Caco-2 (cell line): ENCODE measurements at regions not wholly inside any gene's neighbourhood (a gene's known extent, or its start where the extent isn't known, plus 50 kb on each side); places are given as distances from the start of the nearest gene placed in this dataset.

Experiments
- BruUV-seq: library from RNA; stranded (reverse); fragments of 400-500 nt; replicated peaks from 2 replicates; lab custom pipeline; 2021; lab: Mats Ljungman, UMichigan
- CTCF ChIA-PET: fragments of 300-600 bp; sonication (Branson Sonifier 250); formaldehyde crosslinking; loops from one replicate; lab custom pipeline; 2022; ENCODE audit warnings: antibody characterized with exemption; lab: Charles Lee
- POLR2A ChIA-PET: fragments of 300-600 bp; sonication (Branson Sonifier 250); formaldehyde crosslinking; loops from one replicate; lab custom pipeline; 2022; ENCODE audit warnings: antibody characterized with exemption; lab: Charles Lee
- DNase-seq, 2 experiments: peaks; one replicate each; pipeline versions ENCODE4 v3.0.0 to v3.0.0-alpha.2; 2020 to 2022
- H3K27me3 ChIP-seq: replicated peaks from 2 replicates; pipeline ENCODE4 v1.6.0; 2011; ENCODE audit warnings: low read length; ENCODE audit not compliant: control insufficient read depth, insufficient read depth
- H3K36me3 ChIP-seq: 2 replicates; pipeline ENCODE4 v1.5.1; 2011; ENCODE audit warnings: low read length; ENCODE audit not compliant: control insufficient read depth, insufficient read depth
- H3K4me1 ChIP-seq: fragments of 250-450 bp; sonication (Bioruptor Pico); 2 replicates; pipeline ENCODE4 v1.5.1; 2020; ENCODE audit warnings: mild to moderate bottlenecking
- H3K4me3 ChIP-seq: 2 replicates; pipeline ENCODE4 v1.5.1; 2011; ENCODE audit warnings: low read depth, mild to moderate bottlenecking, control low read depth, low read length
- H3K9me3 ChIP-seq: fragments of 250-450 bp; sonication (Bioruptor Pico); 2 replicates; pipeline ENCODE4 v1.5.1; 2020; ENCODE audit warnings: mild to moderate bottlenecking, moderate library complexity
- H3K27ac Mint-ChIP-seq: one replicate; pipeline ENCODE4 v1.8.0; 2022; ENCODE audit warnings: mixed read lengths; ENCODE audit not compliant: unreplicated experiment
- H3K27me3 Mint-ChIP-seq: one replicate; pipeline ENCODE4 v1.8.0; 2022; ENCODE audit warnings: mixed read lengths; ENCODE audit not compliant: insufficient read depth, unreplicated experiment
- H3K36me3 Mint-ChIP-seq: one replicate; pipeline ENCODE4 v1.8.0; 2022; ENCODE audit warnings: mild to moderate bottlenecking, mixed read lengths; ENCODE audit not compliant: insufficient read depth, unreplicated experiment
- H3K4me1 Mint-ChIP-seq: one replicate; pipeline ENCODE4 v1.8.0; 2022; ENCODE audit warnings: low read depth, mixed read lengths; ENCODE audit not compliant: unreplicated experiment
- H3K4me3 Mint-ChIP-seq: one replicate; pipeline ENCODE4 v1.8.0; 2022; ENCODE audit warnings: mild to moderate bottlenecking, moderate library complexity, mixed read lengths; ENCODE audit not compliant: unreplicated experiment
- H3K9me3 Mint-ChIP-seq: one replicate; pipeline ENCODE4 v1.8.0; 2022; ENCODE audit warnings: mixed read lengths; ENCODE audit not compliant: unreplicated experiment
- intact Hi-C: fragments of 100-400 bp; cut with micrococcal nuclease; formaldehyde crosslinking; loops from one replicate; pipeline ENCODE4 v1.10.0; 2022; ENCODE audit not compliant: unreplicated experiment
- TF ChIP-seq, protein P1 (sequence below), 2 experiments: fragments of 200-600 bp in 1 of 2; IDR thresholded peaks; 1 replicate in 1 of 2; 2 replicates in 1 of 2; pipeline versions ENCODE4 v1.5.1 to v1.8.0; 2011 to 2022; ENCODE audit warnings: antibody characterized with exemption in 1 of 2, control low read depth in 1 of 2, inconsistent platforms in 1 of 2, low read depth in 1 of 2, low read length in 1 of 2, mild to moderate bottlenecking in 1 of 2, moderate library complexity in 1 of 2; ENCODE audit not compliant: insufficient read depth in 1 of 2, severe bottlenecking in 1 of 2, unreplicated experiment in 1 of 2

DNA sequence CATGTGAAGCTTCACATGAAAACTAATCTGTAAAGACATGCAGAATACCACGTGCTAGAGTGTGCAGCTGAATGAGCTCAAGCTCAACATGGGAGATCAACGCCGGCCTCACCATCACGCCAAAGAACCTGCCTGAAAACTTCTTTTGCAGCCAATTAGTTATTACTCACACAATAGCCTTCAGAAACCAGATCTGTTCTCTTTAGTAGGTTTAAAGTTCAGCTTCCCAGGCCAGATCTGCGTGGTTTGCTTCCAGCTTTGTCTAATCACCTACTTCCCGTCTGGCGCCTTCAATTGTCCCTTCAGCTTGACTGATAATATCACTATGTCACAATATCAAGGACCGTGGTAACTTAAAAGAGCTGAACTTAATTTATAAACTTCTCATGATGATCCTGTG is 68.0 kb upstream of the ZNF236 start:
- no peak for DNase-seq
- CTCF ChIA-PET: no interaction called here
- no peak overlapping the region for H3K27ac Mint-ChIP-seq
- no peak overlapping the region for H3K4me3 Mint-ChIP-seq
- no peaks in the 10 kb centered on the region for H3K36me3 Mint-ChIP-seq
- Histone ChIP-seq H3K27me3 (no peaks in the 10 kb centered on the region), H3K9me3 (no peaks in the 10 kb centered on the region), H3K36me3 (no peaks in the 10 kb centered on the region), H3K4me1 (no peaks in the 10 kb centered on the region), H3K4me3 (no peak overlapping the region)
- no TSS peak for BruUV-seq
- POLR2A ChIA-PET: no interaction called here
- no peaks in the 10 kb centered on the region for H3K4me1 Mint-ChIP-seq
- no peaks in the 10 kb centered on the region for H3K27me3 Mint-ChIP-seq
- intact Hi-C loops: no loop called here
- peaks cover 3% of the 10 kb centered on the region for H3K9me3 Mint-ChIP-seq
- TF ChIP-seq, protein P1, sequence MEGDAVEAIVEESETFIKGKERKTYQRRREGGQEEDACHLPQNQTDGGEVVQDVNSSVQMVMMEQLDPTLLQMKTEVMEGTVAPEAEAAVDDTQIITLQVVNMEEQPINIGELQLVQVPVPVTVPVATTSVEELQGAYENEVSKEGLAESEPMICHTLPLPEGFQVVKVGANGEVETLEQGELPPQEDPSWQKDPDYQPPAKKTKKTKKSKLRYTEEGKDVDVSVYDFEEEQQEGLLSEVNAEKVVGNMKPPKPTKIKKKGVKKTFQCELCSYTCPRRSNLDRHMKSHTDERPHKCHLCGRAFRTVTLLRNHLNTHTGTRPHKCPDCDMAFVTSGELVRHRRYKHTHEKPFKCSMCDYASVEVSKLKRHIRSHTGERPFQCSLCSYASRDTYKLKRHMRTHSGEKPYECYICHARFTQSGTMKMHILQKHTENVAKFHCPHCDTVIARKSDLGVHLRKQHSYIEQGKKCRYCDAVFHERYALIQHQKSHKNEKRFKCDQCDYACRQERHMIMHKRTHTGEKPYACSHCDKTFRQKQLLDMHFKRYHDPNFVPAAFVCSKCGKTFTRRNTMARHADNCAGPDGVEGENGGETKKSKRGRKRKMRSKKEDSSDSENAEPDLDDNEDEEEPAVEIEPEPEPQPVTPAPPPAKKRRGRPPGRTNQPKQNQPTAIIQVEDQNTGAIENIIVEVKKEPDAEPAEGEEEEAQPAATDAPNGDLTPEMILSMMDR (IDR thresholded peaks at IDR 0.05; ENCODE audit: insufficient read depth in 1 of 2, low read depth in 1 of 2, low read length in 1 of 2, severe bottlenecking in 1 of 2, unreplicated experiment in 1 of 2): no peak

DNA sequence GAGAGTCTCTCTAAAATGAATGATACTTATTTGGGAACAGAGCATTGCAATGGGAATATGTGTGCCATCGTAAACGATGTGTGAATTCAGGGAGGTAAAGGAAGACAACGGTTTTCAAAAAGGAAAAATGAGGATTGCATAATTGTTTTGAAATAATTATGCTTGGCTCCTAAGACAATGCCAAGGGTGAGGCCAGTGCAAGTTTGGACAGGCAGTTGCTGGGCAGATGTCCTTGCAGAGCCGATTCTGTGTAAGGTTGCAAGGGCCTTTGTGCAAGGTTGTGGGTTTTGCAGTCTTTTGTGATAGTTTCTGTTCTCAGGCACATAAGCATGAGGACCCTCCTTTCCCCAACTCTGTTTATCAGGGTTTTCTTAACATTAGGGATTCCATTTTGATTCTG is 70.0 kb upstream of the ZNF236 start:
- no peaks in the 10 kb centered on the region for H3K27me3 ChIP-seq
- Mint-ChIP-seq H3K27ac (no peak overlapping the region), H3K4me3 (no peak overlapping the region), H3K9me3 (peaks cover 9% of the 10 kb centered on the region), H3K27me3 (no peaks in the 10 kb centered on the region), H3K4me1 (no peaks in the 10 kb centered on the region), H3K36me3 (no peaks in the 10 kb centered on the region)
- intact Hi-C loops: no loop called here
- H3K9me3 ChIP-seq: no peaks in the 10 kb centered on the region
- H3K36me3 ChIP-seq: no peaks in the 10 kb centered on the region
- no peaks in the 10 kb centered on the region for H3K4me1 ChIP-seq
- ChIA-PET POLR2A (no interaction called here), CTCF (no interaction called here)
- DNase-seq: no peak
- no peak overlapping the region for H3K4me3 ChIP-seq
- BruUV-seq: no TSS peak
- TF ChIP-seq, protein P1 (IDR thresholded peaks at IDR 0.05; ENCODE audit: insufficient read depth in 1 of 2, low read depth in 1 of 2, low read length in 1 of 2, severe bottlenecking in 1 of 2, unreplicated experiment in 1 of 2): no peak

DNA sequence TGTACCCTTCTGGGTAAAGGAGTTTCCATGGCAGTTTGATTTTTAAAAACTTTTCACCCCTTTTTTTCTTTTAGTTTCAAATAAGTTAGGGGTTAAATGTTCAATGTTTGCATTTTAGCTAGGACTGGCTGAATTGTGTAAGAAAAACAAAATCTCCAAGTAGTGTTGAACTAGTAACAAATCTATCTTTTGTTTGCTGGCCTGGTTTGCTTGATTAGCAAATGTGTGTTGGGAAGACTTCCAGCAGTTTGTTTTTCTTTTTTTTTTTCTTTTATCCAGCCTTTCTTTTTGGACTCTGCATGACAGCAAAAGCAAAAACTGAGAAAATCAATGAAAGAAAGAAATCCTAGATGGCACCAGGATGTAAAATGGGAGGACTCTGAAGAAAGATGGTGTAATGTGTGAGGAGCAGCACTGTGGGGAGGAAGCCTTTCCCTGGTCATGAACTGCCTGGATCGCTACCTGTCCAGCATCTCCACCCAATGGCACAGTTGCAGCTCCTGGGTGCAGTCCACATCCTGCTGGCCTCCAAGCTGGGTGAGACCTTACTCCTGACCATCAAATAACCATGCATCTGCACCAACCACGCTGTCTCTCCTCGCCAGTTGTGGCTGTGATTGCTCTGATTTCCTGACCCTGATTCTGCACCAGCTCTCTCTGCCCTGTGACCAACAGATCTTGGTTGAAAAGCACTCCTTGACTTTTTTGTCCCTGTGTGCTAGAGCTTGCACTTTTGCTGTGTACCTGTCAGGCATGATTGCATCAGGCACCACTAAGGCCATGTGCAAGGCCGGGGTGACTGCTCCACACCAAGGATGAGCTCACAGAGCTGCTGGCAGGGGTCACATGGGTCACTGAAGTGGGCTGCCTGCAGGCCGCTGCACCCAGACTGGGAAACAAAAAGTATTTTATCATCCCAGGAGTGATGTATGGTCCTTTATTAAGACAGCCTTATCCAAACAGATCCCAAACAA is 71.2 kb upstream of the ZNF236 start:
- DNase-seq: no peak
- H3K9me3 ChIP-seq: no peaks in the 10 kb centered on the region
- no peaks in the 10 kb centered on the region for H3K27me3 Mint-ChIP-seq

More for the DNA sequence above, 71.2 kb upstream of the ZNF236 start:
- no peaks in the 10 kb centered on the region for H3K36me3 Mint-ChIP-seq
- H3K4me3 Mint-ChIP-seq: no peak overlapping the region
- TF ChIP-seq, protein P1 (IDR thresholded peaks at IDR 0.05; ENCODE audit: insufficient read depth in 1 of 2, low read depth in 1 of 2, low read length in 1 of 2, severe bottlenecking in 1 of 2, unreplicated experiment in 1 of 2): no peak
- H3K27me3 ChIP-seq: no peaks in the 10 kb centered on the region
- no peaks in the 10 kb centered on the region for H3K36me3 ChIP-seq
- ChIA-PET CTCF (no interaction called here), POLR2A (no interaction called here)
- H3K4me1 ChIP-seq: no peaks in the 10 kb centered on the region
- no peak overlapping the region for H3K27ac Mint-ChIP-seq
- intact Hi-C loops: no loop called here
- peaks cover 9% of the 10 kb centered on the region for H3K9me3 Mint-ChIP-seq
- no TSS peak for BruUV-seq
- H3K4me1 Mint-ChIP-seq: no peaks in the 10 kb centered on the region
- H3K4me3 ChIP-seq: no peak overlapping the region
